Activated T-cell treated with anti-CD3 and anti-CD28 coated beads, Interleukin-2, amount 50 U/mL, for 24 hours (primary cell): ENCODE measurements at regions not wholly inside any gene's neighbourhood (a gene's known extent, or its start where the extent isn't known, plus 50 kb on each side); places are given as distances from the start of the nearest gene placed in this dataset.

Source experiments
- DNase-seq: peaks from one replicate; pipeline ENCODE4 v3.0.0-alpha.2; 2020
- H3K27ac Mint-ChIP-seq: 2 replicates; pipeline ENCODE4 v1.8.0; 2020; ENCODE audit warnings: mild to moderate bottlenecking, mixed read lengths
- H3K27me3 Mint-ChIP-seq: 2 replicates; pipeline ENCODE4 v1.8.0; 2020; ENCODE audit warnings: mixed read lengths
- H3K36me3 Mint-ChIP-seq: 2 replicates; pipeline ENCODE4 v1.8.0; 2020; ENCODE audit warnings: low read depth, mixed read lengths
- H3K4me1 Mint-ChIP-seq: 2 replicates; pipeline ENCODE4 v1.8.0; 2020; ENCODE audit warnings: low read depth, mixed read lengths
- H3K4me3 Mint-ChIP-seq: 2 replicates; pipeline ENCODE4 v1.8.0; 2020; ENCODE audit warnings: mild to moderate bottlenecking, moderate library complexity, mixed read lengths
- H3K9me3 Mint-ChIP-seq: 2 replicates; pipeline ENCODE4 v1.8.0; 2020; ENCODE audit warnings: mixed read lengths

DNA sequence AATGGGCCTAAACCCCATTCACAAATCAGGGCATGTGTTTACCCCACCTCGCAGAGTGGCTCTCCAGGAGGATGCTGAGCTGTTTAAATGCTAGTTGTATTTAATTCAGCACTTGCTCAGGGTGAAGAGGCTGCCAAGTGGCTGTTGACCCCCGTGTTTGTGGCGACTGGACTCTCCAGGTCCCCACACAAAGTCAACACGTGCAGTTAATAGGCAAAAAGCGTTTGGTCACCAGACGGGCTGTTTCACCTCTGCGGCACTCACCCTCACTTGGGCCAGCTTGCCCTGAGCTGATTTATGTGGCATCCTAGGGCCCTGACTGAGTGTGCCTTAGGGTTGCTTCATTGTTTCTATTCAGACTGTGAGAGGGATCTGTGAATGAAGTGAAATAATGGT lies 152.3 kb downstream of the GAS1 start:
- no peak overlapping the region for H3K27ac Mint-ChIP-seq
- no peaks in the 10 kb centered on the region for H3K36me3 Mint-ChIP-seq
- H3K4me1 Mint-ChIP-seq: no peaks in the 10 kb centered on the region

DNA sequence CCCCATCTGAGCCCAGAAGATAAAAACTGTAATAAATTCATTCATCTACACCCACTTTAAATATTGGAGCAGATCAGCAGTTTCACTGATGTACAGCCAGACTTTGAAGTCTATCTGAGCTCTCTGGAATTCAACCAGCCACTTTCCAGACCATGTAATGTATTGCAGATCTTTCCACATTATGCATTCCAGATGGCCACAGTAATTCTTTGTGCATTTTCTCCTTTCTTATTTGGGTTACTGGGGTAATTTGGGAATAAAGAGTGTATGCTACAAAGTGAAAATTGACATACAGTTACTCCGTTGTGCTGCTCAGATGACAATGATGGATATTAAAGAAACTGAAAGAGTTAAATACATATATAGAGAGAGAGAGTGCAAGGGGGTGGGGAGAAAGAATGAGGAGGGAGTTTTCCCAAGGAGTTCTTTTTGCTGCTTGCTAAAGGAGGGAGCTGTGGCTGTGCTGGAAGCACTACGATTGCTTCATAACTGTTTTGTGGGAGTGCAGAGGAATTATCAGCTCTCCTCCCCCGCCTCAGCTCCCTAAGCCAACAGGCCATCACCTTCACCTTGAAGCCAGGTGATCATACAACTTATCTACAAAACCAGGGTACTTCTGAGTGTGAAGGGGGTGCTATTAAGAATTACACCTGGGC lies 152.8 kb downstream of the GAS1 start:
- no peak for DNase-seq
- Mint-ChIP-seq H3K36me3 (no peaks in the 10 kb centered on the region), H3K4me1 (no peaks in the 10 kb centered on the region)

More for the DNA sequence above, 152.3 kb downstream of the GAS1 start:
- peaks cover 15% of the 10 kb centered on the region for H3K27me3 Mint-ChIP-seq
- no peaks in the 10 kb centered on the region for H3K9me3 Mint-ChIP-seq
- DNase-seq: no peak
- H3K4me3 Mint-ChIP-seq: no peak overlapping the region

DNA sequence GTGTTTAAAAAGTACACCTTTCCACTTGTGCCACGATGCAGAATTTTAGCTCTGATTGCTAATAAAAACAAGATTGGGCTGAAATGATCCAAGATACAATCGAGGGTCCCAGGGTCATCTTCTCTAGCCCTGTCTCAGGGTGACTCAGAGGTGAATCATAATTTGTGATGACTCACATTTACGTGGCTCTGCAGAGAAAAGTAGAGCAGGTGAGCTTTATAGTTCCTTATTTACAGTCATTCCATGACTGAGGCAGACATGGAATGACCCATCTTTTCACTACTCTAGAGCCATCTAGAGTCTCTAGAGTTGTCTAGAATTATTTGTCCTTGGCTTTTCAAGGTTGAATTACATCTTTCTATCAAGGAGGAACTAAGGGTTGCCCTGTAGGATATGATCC lies 155.2 kb downstream of the GAS1 start:
- no peaks in the 10 kb centered on the region for H3K36me3 Mint-ChIP-seq
- H3K4me3 Mint-ChIP-seq: no peak overlapping the region
- DNase-seq: no peak
- no peaks in the 10 kb centered on the region for H3K4me1 Mint-ChIP-seq
- H3K27me3 Mint-ChIP-seq: peaks cover 20% of the 10 kb centered on the region
- no peak overlapping the region for H3K27ac Mint-ChIP-seq
- no peaks in the 10 kb centered on the region for H3K9me3 Mint-ChIP-seq

More for the DNA sequence above, 152.8 kb downstream of the GAS1 start:
- Mint-ChIP-seq H3K9me3 (no peaks in the 10 kb centered on the region), H3K27ac (no peak overlapping the region), H3K27me3 (peaks cover 21% of the 10 kb centered on the region), H3K4me3 (no peak overlapping the region)

DNA sequence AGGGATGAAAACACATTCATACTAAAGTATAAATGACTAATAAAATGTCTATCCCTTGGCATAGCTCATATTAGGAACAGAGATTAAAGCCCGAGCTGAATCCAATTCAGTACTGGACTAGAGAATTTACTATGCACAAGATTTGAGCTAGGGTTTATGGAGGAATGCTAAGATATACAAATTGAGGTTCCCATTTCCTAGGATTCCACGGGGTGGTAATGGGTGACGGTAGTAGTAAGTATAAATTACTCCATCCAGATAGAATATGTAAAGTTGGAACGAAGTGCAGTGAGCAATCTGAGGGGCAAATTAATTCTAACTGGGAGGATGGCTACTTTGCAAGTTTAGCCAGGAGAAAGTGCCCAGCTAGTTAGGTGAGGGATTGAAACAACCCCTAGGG lies 156.5 kb downstream of the GAS1 start:
- H3K27ac Mint-ChIP-seq: no peak overlapping the region
- no peaks in the 10 kb centered on the region for H3K9me3 Mint-ChIP-seq
- no peaks in the 10 kb centered on the region for H3K36me3 Mint-ChIP-seq
- H3K4me3 Mint-ChIP-seq: no peak overlapping the region
- DNase-seq: no peak
- peaks cover 20% of the 10 kb centered on the region for H3K27me3 Mint-ChIP-seq
- H3K4me1 Mint-ChIP-seq: no peaks in the 10 kb centered on the region

DNA sequence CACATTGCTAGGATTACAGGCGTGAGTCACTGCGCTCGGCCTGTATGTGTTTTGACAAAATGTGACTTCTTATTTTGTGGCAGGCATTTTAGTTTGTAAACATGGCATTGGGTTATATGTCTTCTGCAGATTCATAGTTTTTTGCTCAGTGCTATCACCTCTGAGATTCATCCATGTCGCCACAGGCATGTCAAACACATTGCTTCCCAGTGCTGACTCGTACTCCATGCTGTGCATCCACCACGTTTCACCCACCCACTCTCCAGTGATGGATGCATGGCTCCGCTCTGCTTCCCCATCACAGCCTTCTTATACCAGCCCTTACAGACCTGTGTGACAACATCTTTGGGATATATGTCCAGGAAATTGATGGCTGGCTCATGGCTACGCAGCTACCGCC lies 158.8 kb downstream of the GAS1 start:
- Mint-ChIP-seq H3K36me3 (no peaks in the 10 kb centered on the region), H3K4me3 (no peak overlapping the region)

DNA sequence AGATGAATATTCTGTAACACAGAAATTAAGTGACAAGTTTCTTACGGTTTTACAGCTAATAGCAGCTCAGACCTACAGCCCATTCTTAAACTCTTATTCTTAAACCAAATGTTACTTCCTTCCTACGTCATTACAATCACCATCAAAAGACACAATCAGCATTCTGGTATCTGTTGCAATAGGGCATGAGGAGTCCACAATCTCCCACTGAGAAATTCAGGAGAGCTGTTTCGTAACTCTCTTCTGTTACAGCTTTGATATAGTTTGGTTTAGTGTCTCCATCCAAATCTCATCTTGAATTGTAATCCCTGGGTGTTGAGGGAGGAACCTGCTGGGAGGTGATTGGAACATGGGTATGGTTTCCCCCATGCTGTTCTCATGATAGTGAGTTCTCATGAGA lies 163.4 kb downstream of the GAS1 start:
- Mint-ChIP-seq H3K27me3 (peaks cover 10% of the 10 kb centered on the region), H3K4me3 (no peak overlapping the region), H3K27ac (no peak overlapping the region), H3K36me3 (no peaks in the 10 kb centered on the region), H3K9me3 (no peaks in the 10 kb centered on the region), H3K4me1 (no peaks in the 10 kb centered on the region)
- DNase-seq: no peak

More for the DNA sequence above, 158.8 kb downstream of the GAS1 start:
- Mint-ChIP-seq H3K27ac (no peak overlapping the region), H3K9me3 (no peaks in the 10 kb centered on the region), H3K4me1 (no peaks in the 10 kb centered on the region), H3K27me3 (peaks cover 20% of the 10 kb centered on the region)
- no peak for DNase-seq

DNA sequence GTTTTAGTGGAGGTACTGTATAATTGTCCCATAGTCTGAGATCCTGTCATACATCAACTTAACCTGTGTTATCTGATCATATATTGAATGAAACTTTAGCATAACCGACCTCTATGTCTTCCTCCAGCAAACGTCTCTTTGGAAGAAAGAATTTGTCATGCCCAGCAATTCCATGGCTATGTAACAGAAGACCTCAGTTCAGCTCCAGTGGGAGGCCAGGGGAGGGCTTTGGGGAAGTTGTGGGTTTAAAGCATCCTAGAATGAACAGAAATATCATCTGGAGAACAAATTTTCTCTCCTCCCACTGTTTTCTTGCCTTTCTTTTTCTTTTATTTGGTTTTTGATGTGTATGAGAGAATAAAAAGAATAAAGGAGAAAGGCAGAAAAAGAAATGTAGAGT lies 164.5 kb downstream of the GAS1 start:
- no peak overlapping the region for H3K27ac Mint-ChIP-seq
- H3K4me1 Mint-ChIP-seq: no peaks in the 10 kb centered on the region
- H3K4me3 Mint-ChIP-seq: no peak overlapping the region
- no peak for DNase-seq
- no peaks in the 10 kb centered on the region for H3K36me3 Mint-ChIP-seq
- no peaks in the 10 kb centered on the region for H3K9me3 Mint-ChIP-seq
- peaks cover 10% of the 10 kb centered on the region for H3K27me3 Mint-ChIP-seq

DNA sequence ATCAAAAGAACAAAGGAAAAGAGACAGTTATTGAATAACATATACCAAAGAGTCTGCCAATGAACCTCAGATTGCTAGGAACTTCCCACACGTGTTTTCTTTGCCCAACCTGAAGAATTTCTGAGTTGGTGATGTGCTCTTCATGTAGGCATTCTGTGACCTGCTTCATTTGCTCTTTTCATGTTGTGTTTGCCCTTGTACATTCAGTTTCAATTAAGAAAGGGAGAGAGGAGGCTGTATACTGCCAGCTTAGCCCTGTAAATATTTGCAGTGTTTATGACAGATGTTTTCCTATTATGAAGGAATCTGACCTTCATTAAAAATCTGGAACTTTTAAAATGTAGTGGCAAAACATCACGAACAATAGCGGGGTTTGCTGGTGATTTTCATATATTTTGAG lies 168.5 kb downstream of the GAS1 start:
- no peak overlapping the region for H3K27ac Mint-ChIP-seq

DNA sequence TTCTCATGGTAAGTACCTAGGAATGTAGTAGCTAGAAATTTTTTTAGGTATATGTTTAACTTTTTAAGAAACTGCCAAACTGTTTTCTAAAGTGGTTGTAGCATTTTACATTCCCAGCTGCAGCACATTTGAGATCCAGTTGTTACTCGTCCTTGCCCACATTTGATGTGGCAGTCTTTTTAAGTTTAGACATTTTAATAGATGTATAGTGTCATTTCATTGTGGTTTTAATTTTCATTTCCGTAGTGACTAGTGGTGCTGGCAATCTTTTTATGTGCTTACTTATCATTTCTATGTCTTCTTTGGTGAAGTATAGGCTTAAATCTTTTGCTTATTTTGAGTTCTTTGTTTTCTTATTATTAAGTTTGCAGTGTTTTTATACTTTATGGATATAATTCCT lies 171.6 kb downstream of the GAS1 start:
- Mint-ChIP-seq H3K27me3 (peaks cover 4% of the 10 kb centered on the region), H3K4me3 (no peak overlapping the region), H3K9me3 (no peaks in the 10 kb centered on the region), H3K27ac (no peak overlapping the region), H3K4me1 (no peaks in the 10 kb centered on the region), H3K36me3 (no peaks in the 10 kb centered on the region)
- no peak for DNase-seq

More for the DNA sequence above, 168.5 kb downstream of the GAS1 start:
- Mint-ChIP-seq H3K27me3 (peaks cover 10% of the 10 kb centered on the region), H3K36me3 (no peaks in the 10 kb centered on the region), H3K9me3 (no peaks in the 10 kb centered on the region), H3K4me3 (no peak overlapping the region), H3K4me1 (no peaks in the 10 kb centered on the region)
- DNase-seq: no peak

DNA sequence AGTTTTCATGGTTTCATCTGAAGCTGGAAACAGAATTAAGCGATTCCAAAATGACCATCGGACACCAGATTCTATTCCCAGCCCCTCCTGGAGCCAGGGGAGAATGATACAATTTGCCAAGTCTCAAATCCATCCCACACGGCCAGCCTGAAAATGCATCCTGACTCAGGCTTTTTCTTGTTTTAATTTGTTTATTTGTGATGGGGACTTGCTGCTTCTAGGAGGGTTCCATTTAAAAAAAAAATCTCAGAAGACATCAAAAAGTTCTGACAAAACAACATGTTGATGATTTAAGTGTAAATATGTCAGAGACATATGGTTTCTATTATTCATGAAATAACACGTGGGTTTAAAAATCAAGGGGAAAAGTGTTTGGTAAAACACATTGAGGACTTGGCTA lies 173.2 kb downstream of the GAS1 start:
- no peaks in the 10 kb centered on the region for H3K9me3 Mint-ChIP-seq
- no peak for DNase-seq
- peaks cover 2% of the 10 kb centered on the region for H3K27me3 Mint-ChIP-seq

DNA sequence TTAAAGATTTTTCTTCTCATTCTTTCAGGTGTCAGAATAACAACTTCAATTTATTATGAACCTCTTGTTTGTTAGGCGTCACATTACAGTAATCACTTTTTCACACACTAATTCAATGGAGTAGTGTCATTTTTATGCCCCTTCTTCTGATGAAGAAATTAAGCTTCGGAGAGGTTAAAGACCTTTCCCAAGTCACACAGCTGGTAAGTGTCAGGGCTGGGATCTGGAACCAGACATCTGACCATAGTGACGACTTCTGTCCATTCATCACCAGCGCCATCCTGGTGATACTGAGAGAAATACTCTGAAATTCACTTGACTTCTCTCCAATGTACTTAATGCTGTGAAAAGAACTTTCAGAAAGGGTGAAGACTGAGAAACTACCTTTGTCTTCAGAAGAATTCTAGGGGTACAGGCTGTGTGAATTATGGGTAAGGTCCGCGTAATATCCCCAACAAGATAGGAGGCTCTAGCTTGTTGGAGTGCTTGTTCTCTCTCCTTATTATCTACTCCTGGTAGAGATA lies 173.8 kb downstream of the GAS1 start:
- Mint-ChIP-seq H3K27ac (no peak overlapping the region), H3K4me1 (no peaks in the 10 kb centered on the region), H3K36me3 (no peaks in the 10 kb centered on the region), H3K27me3 (peaks cover 5% of the 10 kb centered on the region), H3K4me3 (no peak overlapping the region), H3K9me3 (no peaks in the 10 kb centered on the region)
- no peak for DNase-seq

More for the DNA sequence above, 173.2 kb downstream of the GAS1 start:
- Mint-ChIP-seq H3K4me3 (no peak overlapping the region), H3K36me3 (no peaks in the 10 kb centered on the region), H3K4me1 (no peaks in the 10 kb centered on the region), H3K27ac (no peak overlapping the region)

DNA sequence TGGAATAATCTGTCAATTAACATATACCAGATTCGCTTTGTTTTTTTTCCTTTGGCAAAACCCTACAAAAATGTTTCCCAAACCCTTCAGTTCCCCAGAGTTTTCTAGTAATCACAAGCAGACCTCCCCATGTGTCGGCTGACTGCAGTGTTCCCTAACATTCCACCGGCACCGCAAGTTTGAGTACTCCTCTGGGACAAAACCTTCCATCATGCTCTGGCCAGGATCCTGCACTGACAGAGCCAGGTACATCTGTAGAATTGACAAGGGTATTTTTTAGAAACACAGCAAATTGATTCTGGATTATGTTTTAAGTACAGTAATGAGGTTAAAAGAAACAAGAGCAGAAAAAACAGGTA lies 174.7 kb downstream of the GAS1 start:
- Mint-ChIP-seq H3K27ac (no peak overlapping the region), H3K4me3 (no peak overlapping the region), H3K27me3 (peaks cover 7% of the 10 kb centered on the region), H3K4me1 (no peaks in the 10 kb centered on the region), H3K36me3 (no peaks in the 10 kb centered on the region), H3K9me3 (no peaks in the 10 kb centered on the region)
- DNase-seq: no peak

DNA sequence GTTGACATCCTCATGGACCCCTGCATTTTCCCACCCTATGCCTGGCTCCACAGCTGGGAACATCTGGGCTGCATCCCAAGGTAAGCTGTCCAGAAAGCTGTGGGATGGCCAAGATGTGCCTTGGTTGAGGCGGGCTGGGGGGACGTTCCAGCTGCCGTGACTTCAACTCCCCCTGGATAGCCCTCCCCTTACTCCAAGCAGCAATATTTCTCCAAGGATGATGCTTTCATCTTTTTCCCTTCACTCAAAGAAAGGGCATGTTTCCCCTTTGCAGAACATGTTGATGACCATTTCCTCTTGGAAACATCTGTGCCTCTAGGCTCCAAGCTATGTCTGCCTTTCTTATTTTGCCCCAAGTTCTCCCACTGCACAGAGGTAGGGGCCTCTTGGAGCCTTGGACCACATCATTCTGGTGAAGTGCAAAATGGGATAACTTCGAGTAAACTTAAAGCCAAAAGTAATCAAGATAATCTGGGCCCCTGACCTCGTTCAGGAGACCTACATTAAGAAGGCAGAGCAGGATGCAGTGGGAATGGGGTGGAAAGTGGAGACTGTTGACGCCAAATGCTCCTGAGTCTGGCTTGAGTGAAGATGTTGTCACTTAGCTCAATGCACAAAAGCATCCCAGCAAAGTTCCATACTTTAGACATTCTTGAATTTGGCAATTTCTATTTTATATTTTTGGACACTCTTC lies 175.2 kb downstream of the GAS1 start:
- Mint-ChIP-seq H3K4me3 (no peak overlapping the region), H3K27me3 (peaks cover 7% of the 10 kb centered on the region), H3K4me1 (no peaks in the 10 kb centered on the region), H3K36me3 (no peaks in the 10 kb centered on the region), H3K9me3 (no peaks in the 10 kb centered on the region), H3K27ac (no peak overlapping the region)
- no peak for DNase-seq

DNA sequence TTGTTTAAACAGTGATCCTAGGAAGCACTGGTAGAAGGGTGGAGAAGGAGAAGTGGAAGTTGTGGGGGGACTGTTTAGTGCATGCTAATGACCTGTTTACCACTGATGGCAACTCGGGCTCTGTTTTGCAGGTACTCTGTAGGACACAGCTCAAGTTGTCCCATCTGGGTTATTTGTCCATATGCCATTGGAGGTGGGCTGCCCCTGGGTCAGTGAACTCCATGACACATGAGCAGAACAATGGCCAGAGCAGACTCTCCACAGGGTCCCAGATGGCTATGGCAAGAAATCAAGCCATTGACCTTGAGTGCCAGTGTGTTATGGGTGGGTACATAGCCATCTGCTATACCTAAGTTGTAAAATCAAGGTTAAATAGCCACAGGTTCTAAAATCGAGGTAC lies 175.9 kb downstream of the GAS1 start:
- no peak for DNase-seq
- peaks cover 7% of the 10 kb centered on the region for H3K27me3 Mint-ChIP-seq

DNA sequence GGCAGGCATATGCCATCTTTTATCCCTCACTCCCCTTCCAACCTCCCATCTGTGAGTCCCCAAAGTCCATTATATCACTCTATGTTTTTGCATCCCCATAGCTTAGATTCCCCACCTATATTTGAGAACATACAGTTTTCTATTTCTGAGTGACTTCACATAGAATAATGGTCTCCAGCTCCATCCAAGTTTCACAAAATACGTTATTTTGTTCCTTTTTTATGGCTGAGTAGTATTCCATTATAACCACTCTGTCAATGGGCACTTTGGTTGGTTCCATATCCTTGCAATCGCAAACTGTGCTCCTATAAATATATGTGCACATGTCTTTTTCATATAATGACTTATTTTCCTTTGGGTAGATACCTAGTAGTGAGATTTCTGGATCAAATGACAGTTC lies 178.6 kb downstream of the GAS1 start:
- DNase-seq: no peak
- Mint-ChIP-seq H3K4me1 (no peaks in the 10 kb centered on the region), H3K9me3 (no peaks in the 10 kb centered on the region), H3K27me3 (peaks cover 7% of the 10 kb centered on the region), H3K36me3 (no peaks in the 10 kb centered on the region), H3K27ac (no peak overlapping the region), H3K4me3 (no peak overlapping the region)

More for the DNA sequence above, 175.9 kb downstream of the GAS1 start:
- Mint-ChIP-seq H3K4me3 (no peak overlapping the region), H3K27ac (no peak overlapping the region), H3K36me3 (no peaks in the 10 kb centered on the region), H3K9me3 (no peaks in the 10 kb centered on the region), H3K4me1 (no peaks in the 10 kb centered on the region)
